Cardiac fibroblast (primary cell): ENCODE measurements at regions not wholly inside any gene's neighbourhood (a gene's known extent, or its start where the extent isn't known, plus 50 kb on each side); places are given as distances from the start of the nearest gene placed in this dataset.

Experiments
- DNase-seq, 2 donors: peaks; one replicate each; pipeline versions ENCODE4 v3.0.0 to v3.0.0-alpha.2; 2010; ENCODE audit warnings: low read depth in 2 of 2
- H3K4me3 ChIP-seq, 2 donors: replicated peaks in 1 of 2; 1 replicate in 1 of 2; 2 replicates in 1 of 2; pipeline ENCODE4 v1.5.1; 2011; ENCODE audit warnings: low read depth in 2 of 2, low read length in 2 of 2, mild to moderate bottlenecking in 2 of 2, moderate library complexity in 1 of 2
- TF ChIP-seq, protein P1 (sequence below): IDR thresholded peaks from one replicate; pipeline ENCODE4 v1.5.1; 2011; ENCODE audit warnings: low read depth, mild to moderate bottlenecking, low read length, inconsistent platforms

- H3K4me3 ChIP-seq, result no peak overlapping the region
- TF ChIP-seq, protein P1, sequence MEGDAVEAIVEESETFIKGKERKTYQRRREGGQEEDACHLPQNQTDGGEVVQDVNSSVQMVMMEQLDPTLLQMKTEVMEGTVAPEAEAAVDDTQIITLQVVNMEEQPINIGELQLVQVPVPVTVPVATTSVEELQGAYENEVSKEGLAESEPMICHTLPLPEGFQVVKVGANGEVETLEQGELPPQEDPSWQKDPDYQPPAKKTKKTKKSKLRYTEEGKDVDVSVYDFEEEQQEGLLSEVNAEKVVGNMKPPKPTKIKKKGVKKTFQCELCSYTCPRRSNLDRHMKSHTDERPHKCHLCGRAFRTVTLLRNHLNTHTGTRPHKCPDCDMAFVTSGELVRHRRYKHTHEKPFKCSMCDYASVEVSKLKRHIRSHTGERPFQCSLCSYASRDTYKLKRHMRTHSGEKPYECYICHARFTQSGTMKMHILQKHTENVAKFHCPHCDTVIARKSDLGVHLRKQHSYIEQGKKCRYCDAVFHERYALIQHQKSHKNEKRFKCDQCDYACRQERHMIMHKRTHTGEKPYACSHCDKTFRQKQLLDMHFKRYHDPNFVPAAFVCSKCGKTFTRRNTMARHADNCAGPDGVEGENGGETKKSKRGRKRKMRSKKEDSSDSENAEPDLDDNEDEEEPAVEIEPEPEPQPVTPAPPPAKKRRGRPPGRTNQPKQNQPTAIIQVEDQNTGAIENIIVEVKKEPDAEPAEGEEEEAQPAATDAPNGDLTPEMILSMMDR, result peak; percentile 4
- peak; percentile 27 to 59 for DNase-seq
Measured at GRCh38 chr3:72343078-72343477, 505.2 kb downstream of the SHQ1 start.

GRCh38 chr3:72342450-72342849 lies 505.8 kb downstream of the SHQ1 start:
- no peak overlapping the region for H3K4me3 ChIP-seq
- no peak for DNase-seq
- TF ChIP-seq, protein P1, result no peak

- peak in 1 of 2 donors; percentile 30 for DNase-seq
- no peak overlapping the region for H3K4me3 ChIP-seq
- TF ChIP-seq, protein P1, result no peak
Measured at GRCh38 chr3:72341920-72342319, 506.3 kb downstream of the SHQ1 start.

DNA sequence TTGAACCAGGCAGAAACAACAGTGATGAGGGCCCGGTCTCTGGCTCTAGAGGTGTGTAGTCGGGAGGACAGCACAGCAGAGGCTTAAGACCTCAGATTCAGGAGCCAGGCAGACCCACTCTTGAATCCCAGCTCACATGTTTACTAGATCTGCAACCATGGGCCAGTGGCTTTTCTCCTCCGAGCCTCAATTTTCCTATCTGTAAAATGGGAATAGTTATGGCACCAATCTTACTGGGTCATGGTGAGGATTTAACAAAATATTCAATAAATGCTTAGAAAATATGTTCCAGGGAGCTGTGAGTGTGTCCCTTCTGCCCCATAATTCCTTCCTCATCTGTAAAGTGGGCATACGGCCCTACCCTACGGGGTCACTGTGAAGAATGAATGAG lies 506.9 kb downstream of the SHQ1 start:
- no peak overlapping the region for H3K4me3 ChIP-seq
- DNase-seq, result no peak
- TF ChIP-seq, protein P1, result no peak

- H3K4me3 ChIP-seq, result no peak overlapping the region
- no peak for DNase-seq
- TF ChIP-seq, protein P1, result no peak
Measured at GRCh38 chr3:72340476-72341379, 507.5 kb downstream of the SHQ1 start.

GRCh38 chr3:72340056-72340455 lies 508.2 kb downstream of the SHQ1 start:
- TF ChIP-seq, protein P1, result no peak
- DNase-seq, result no peak
- H3K4me3 ChIP-seq, result no peak overlapping the region
